ENCODE measurements at regions not wholly inside any gene's neighbourhood (a gene's known extent, or its start where the extent isn't known, plus 50 kb on each side); places are given as distances from the start of the nearest gene placed in this dataset.

- CTCF ChIA-PET, result interaction anchor here (1.2 kb wide), 1 partner anchor 117 kb away, joined by 3 read pairs; no protein-coding TSS in a partner anchor
- POLR2A ChIA-PET, result no interaction called here
Measured at GRCh38 chr14:101456246-101457175, 104.8 kb upstream of the DIO3 start.

More at GRCh38 chr14:101456246-101457175, 104.8 kb upstream of the DIO3 start:
- Histone ChIP-seq H3K4me2 (no peak overlapping the region), H3K4me1 (ENCODE audit: control insufficient read depth in 1 of 2, insufficient read depth in 2 of 2, low read depth in 1 of 2, low read length in 1 of 2) (no peaks in the 10 kb centered on the region; a peak in 1 of 4 replicates), H2AFZ (ENCODE audit: low read depth) (no peak overlapping the region), H3K36me3 (replicated peaks in 1 of 2; ENCODE audit: control insufficient read depth in 1 of 2, insufficient read depth in 2 of 2, low read length in 1 of 2) (no peaks in the 10 kb centered on the region), H3K27me3 (ENCODE audit: insufficient read depth) (no peaks in the 10 kb centered on the region), H3K9me2 (no peaks in the 10 kb centered on the region), H4K20me1 (ENCODE audit: insufficient read depth) (no peaks in the 10 kb centered on the region), H3K9me3 (no peaks in the 10 kb centered on the region; the same call in 1 of the 2 replicates), H3K9ac (no peak overlapping the region), H3K4me3 (ENCODE audit: low read depth in 2 of 2, low read length in 1 of 2) (no peak overlapping the region), H3K27ac (ENCODE audit: low read depth in 2 of 2, low read length in 1 of 2) (no peak overlapping the region), H3F3A (replicated peaks; ENCODE audit: insufficient read depth) (no peaks in the 10 kb centered on the region), H3K79me2 (ENCODE audit: insufficient read depth) (no peaks in the 10 kb centered on the region)
- DNase-seq, result no peak
- TF ChIP-seq CHD2 (IDR thresholded peaks at IDR 0.05; ENCODE audit: low read length, partially characterized antibody) (no peak), EZH2phosphoT487 (IDR thresholded peaks at IDR 0.05; ENCODE audit: borderline replicate concordance, low read depth) (no peak), IRF3 (IDR thresholded peaks at IDR 0.05; ENCODE audit: low read depth, low read length) (no peak), NRF1 (IDR thresholded peaks at IDR 0.05; ENCODE audit: low read depth, low read length) (no peak), SMC3 (IDR thresholded peaks at IDR 0.05; ENCODE audit: low read depth, low read length) (no peak), REST (IDR thresholded peaks at IDR 0.05; ENCODE audit: low read depth, low read length) (no peak), RCOR1 (IDR thresholded peaks at IDR 0.05; ENCODE audit: low read length) (no peak), TEAD4 (IDR thresholded peaks at IDR 0.05; ENCODE audit: borderline replicate concordance, insufficient read depth) (no peak)
- 74% methylated on average over 32 of the region's 32 CpGs for WGBS (ENCODE audit: low lambda C conversion rate)

Measured in SK-N-SH (cell line).